Gastrocnemius medialis (tissue), 4 donors: ENCODE measurements at regions not wholly inside any gene's neighbourhood (a gene's known extent, or its start where the extent isn't known, plus 50 kb on each side); places are given as distances from the start of the nearest gene placed in this dataset.

Experiments used
- ATAC-seq, 2 donors: fragments of 150-250 bp; one replicate each; pipeline ENCODE4 v1.9.1; 2016
- DNase-seq, 2 donors: peaks; one replicate each; pipeline ENCODE4 v3.0.0-alpha.2; 2019
- H3K27ac ChIP-seq, 4 donors: fragments of 200-600 bp; sonication (generic); 1 replicate in 1 of 4; 2 replicates in 3 of 4; pipeline ENCODE4 v1.5.1; 2016 to 2018; ENCODE audit warnings: mild to moderate bottlenecking in 2 of 4, moderate library complexity in 1 of 4
- H3K27me3 ChIP-seq, 3 donors: fragments of 200-600 bp; sonication (generic) in 2 of 3; 1 replicate in 1 of 3; 2 replicates in 2 of 3; pipeline versions ENCODE4 v1.5.1 to v1.6.0; 2016 to 2019; ENCODE audit warnings: mild to moderate bottlenecking in 1 of 3, moderate library complexity in 1 of 3
- H3K36me3 ChIP-seq, 2 donors: fragments of 200-600 bp; sonication (generic) in 1 of 2; one replicate each; pipeline ENCODE4 v1.5.1; 2017 to 2018
- H3K4me1 ChIP-seq, 2 donors: fragments of 200-600 bp; sonication (generic) in 1 of 2; one replicate each; pipeline ENCODE4 v1.5.1; 2016 to 2017; ENCODE audit warnings: mild to moderate bottlenecking in 2 of 2
- H3K4me3 ChIP-seq, 4 donors: fragments of 200-600 bp; sonication (generic) in 3 of 4; 1 replicate in 1 of 4; 2 replicates in 3 of 4; pipeline ENCODE4 v1.5.1; 2016 to 2019; ENCODE audit warnings: mild to moderate bottlenecking in 2 of 4
- H3K9me3 ChIP-seq, 3 donors: fragments of 200-600 bp; sonication (generic) in 2 of 3; 1 replicate in 1 of 3; 2 replicates in 2 of 3; pipeline ENCODE4 v1.5.1; 2016 to 2019
- POLR2A ChIP-seq, 2 donors: fragments of 450-650 bp; IDR thresholded peaks; one replicate each; pipeline ENCODE4 v1.6.1; 2017; ENCODE audit warnings: antibody characterized with exemption in 2 of 2, mild to moderate bottlenecking in 2 of 2, moderate library complexity in 2 of 2
- in situ Hi-C, 4 donors: fragments of 200-750 bp; cut with MboI; loops; one replicate each; pipeline versions ENCODE4 v1.15.0 to v1.8.0; 2017; ENCODE audit warnings: low sequenced_read_pairs in 4 of 4
- intact Hi-C: fragments of 100-400 bp; cut with DNase I; formaldehyde crosslinking; loops from one replicate; pipeline ENCODE4 v1.15.1; 2023; ENCODE audit warnings: low total_unique reads
- TF ChIP-seq, protein P1 (sequence below), 5 experiments: fragments of 450-650 bp in 3 of 5; fragments of 200-600 bp in 2 of 5; sonication (generic) in 2 of 5; IDR thresholded peaks in 4 of 5; conservative IDR thresholded peaks in 1 of 5; 1 replicate in 4 of 5; 2 replicates in 1 of 5; pipeline ENCODE4 v1.5.1; 2016 to 2019; ENCODE audit warnings: antibody characterized with exemption in 5 of 5, mild to moderate bottlenecking in 3 of 5, moderate library complexity in 3 of 5

DNA sequence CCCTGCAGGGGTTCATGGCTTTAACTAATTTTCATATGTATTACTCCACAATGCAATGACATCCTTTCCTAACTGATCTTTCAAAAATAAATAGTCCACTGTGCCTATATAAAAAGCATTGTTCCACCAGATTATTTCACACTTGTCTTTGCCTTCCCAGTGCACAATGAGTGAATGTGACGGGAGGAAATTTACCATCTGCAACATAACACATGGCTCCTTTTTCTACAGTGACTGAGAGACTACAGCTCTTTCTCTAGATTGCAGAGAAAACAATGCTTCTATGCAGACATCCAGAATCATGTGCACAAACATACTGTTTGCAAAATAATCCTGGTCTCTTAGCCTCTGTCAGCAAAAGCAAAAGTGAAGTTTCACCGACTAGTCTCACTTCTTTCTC, 483.7 kb upstream of the PIK3R1 start:
- in situ Hi-C loops (no loop called here), intact Hi-C loops (no loop called here)
- H3K4me1 ChIP-seq = no peaks in the 10 kb centered on the region
- no peak overlapping the region for H3K4me3 ChIP-seq
- TF ChIP-seq, protein P1, sequence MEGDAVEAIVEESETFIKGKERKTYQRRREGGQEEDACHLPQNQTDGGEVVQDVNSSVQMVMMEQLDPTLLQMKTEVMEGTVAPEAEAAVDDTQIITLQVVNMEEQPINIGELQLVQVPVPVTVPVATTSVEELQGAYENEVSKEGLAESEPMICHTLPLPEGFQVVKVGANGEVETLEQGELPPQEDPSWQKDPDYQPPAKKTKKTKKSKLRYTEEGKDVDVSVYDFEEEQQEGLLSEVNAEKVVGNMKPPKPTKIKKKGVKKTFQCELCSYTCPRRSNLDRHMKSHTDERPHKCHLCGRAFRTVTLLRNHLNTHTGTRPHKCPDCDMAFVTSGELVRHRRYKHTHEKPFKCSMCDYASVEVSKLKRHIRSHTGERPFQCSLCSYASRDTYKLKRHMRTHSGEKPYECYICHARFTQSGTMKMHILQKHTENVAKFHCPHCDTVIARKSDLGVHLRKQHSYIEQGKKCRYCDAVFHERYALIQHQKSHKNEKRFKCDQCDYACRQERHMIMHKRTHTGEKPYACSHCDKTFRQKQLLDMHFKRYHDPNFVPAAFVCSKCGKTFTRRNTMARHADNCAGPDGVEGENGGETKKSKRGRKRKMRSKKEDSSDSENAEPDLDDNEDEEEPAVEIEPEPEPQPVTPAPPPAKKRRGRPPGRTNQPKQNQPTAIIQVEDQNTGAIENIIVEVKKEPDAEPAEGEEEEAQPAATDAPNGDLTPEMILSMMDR (IDR thresholded peaks at IDR 0.05 in 4 of 5, conservative IDR thresholded peaks at IDR 0.05 in 1 of 5) = no peak
- no peak for TF ChIP-seq POLR2A (IDR thresholded peaks at IDR 0.05)
- no peak for ATAC-seq
- H3K36me3 ChIP-seq = no peaks in the 10 kb centered on the region
- no peak for DNase-seq
- no peak overlapping the region for H3K27ac ChIP-seq
- H3K27me3 ChIP-seq = no peaks in the 10 kb centered on the region
- H3K9me3 ChIP-seq = no peaks in the 10 kb centered on the region

GRCh38 chr5:67730917-67731474, 484.6 kb upstream of the PIK3R1 start:
- H3K4me3 ChIP-seq = no peak overlapping the region
- DNase-seq = no peak
- no peaks in the 10 kb centered on the region for H3K9me3 ChIP-seq
- no peak overlapping the region for H3K27ac ChIP-seq
- intact Hi-C loops (no loop called here), in situ Hi-C loops (no loop called here)
- TF ChIP-seq, protein P1 (IDR thresholded peaks at IDR 0.05 in 4 of 5, conservative IDR thresholded peaks at IDR 0.05 in 1 of 5) = no peak
- no peak for TF ChIP-seq POLR2A (IDR thresholded peaks at IDR 0.05)
- no peaks in the 10 kb centered on the region for H3K27me3 ChIP-seq
- no peak for ATAC-seq
- H3K36me3 ChIP-seq = no peaks in the 10 kb centered on the region
- H3K4me1 ChIP-seq = no peaks in the 10 kb centered on the region

- Histone ChIP-seq H3K4me3 (no peak overlapping the region), H3K4me1 (no peaks in the 10 kb centered on the region), H3K9me3 (no peaks in the 10 kb centered on the region), H3K27me3 (no peaks in the 10 kb centered on the region), H3K27ac (no peak overlapping the region), H3K36me3 (no peaks in the 10 kb centered on the region)
- no peak for ATAC-seq
- in situ Hi-C loops (no loop called here), intact Hi-C loops (no loop called here)
- DNase-seq = no peak
- TF ChIP-seq, protein P1 (IDR thresholded peaks at IDR 0.05 in 4 of 5, conservative IDR thresholded peaks at IDR 0.05 in 1 of 5) = no peak
- TF ChIP-seq POLR2A (IDR thresholded peaks at IDR 0.05) = no peak
Measured at GRCh38 chr5:67728326-67728890, 487.1 kb upstream of the PIK3R1 start.

GRCh38 chr5:67725604-67726003, 490.0 kb upstream of the PIK3R1 start:
- Histone ChIP-seq H3K27me3 (no peaks in the 10 kb centered on the region), H3K4me1 (no peaks in the 10 kb centered on the region), H3K36me3 (no peaks in the 10 kb centered on the region), H3K27ac (no peak overlapping the region), H3K4me3 (no peak overlapping the region), H3K9me3 (no peaks in the 10 kb centered on the region)
- in situ Hi-C loops (no loop called here), intact Hi-C loops (no loop called here)
- DNase-seq (no peak), ATAC-seq (no peak)
- TF ChIP-seq POLR2A (IDR thresholded peaks at IDR 0.05) = no peak
- TF ChIP-seq, protein P1 (IDR thresholded peaks at IDR 0.05 in 4 of 5, conservative IDR thresholded peaks at IDR 0.05 in 1 of 5) = no peak
